ENCODE measurements at regions not wholly inside any gene's neighbourhood (a gene's known extent, or its start where the extent isn't known, plus 50 kb on each side); places are given as distances from the start of the nearest gene placed in this dataset.

DNA sequence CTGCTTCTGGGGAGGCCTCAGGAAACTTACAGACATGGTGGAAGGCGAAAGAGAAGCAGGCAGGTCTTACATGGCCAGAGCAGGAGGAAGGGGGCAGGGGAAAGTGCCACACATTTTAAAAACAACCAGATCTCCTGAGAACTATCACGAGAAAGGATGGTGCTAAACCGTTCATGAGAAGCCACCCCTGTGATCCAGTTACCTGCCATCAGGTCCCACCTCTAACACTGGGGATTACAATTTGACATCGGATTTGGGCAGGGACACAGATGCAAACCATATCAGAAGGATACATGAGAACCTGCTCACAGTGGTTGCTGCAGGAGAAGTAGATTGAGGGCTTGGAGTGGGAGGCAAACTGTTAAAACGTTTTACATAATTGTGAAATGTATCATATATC, 152.2 kb downstream of the ADAMTS15 start:
- no peak overlapping the region for H3K27ac ChIP-seq
- TF ChIP-seq ZFX (IDR thresholded peaks at IDR 0.05) (no peak), CTCF (conservative IDR thresholded peaks at IDR 0.05) (no peak)

GRCh38 chr11:130601141-130601540, 152.7 kb downstream of the ADAMTS15 start:
- TF ChIP-seq CTCF (conservative IDR thresholded peaks at IDR 0.05) (no peak), ZFX (IDR thresholded peaks at IDR 0.05) (no peak)
- H3K27ac ChIP-seq, result no peak overlapping the region

DNA sequence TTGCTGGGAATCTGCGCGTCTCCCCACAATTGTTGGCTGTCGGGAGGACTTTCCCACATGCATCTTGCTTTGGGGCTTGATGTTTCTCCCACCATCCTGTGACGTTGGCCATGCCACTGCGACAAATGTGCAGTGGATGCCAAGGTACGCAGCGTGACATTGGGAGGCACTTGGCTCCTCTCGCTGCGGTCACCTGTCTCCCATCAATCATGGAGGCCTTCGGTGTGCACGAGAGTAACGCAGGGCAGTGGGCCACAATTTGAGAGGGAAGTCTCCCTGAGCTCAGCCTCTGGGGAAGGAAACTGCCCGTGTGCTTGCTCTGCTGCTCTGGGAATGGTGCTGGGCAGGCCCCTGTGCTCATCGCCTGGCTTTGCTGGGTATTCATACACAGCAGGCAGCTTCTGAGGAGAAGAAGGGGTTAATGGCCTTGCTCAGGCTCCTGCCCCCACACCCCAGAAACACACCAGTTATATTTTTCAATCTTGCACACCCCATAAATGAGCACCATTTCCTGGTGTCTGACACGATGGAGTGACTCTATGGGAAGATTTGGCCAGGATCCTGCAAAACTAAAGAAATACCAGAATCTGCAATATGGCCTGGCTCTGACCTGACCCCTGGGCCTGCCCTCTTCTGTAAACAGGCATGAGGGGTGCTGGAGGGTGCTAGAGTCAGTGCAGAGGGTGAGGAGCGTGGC, 153.5 kb downstream of the ADAMTS15 start:
- H3K27ac ChIP-seq, result no peak overlapping the region
- TF ChIP-seq ZFX (IDR thresholded peaks at IDR 0.05), result no peak
- TF ChIP-seq CTCF (conservative IDR thresholded peaks at IDR 0.05), result no peak

DNA sequence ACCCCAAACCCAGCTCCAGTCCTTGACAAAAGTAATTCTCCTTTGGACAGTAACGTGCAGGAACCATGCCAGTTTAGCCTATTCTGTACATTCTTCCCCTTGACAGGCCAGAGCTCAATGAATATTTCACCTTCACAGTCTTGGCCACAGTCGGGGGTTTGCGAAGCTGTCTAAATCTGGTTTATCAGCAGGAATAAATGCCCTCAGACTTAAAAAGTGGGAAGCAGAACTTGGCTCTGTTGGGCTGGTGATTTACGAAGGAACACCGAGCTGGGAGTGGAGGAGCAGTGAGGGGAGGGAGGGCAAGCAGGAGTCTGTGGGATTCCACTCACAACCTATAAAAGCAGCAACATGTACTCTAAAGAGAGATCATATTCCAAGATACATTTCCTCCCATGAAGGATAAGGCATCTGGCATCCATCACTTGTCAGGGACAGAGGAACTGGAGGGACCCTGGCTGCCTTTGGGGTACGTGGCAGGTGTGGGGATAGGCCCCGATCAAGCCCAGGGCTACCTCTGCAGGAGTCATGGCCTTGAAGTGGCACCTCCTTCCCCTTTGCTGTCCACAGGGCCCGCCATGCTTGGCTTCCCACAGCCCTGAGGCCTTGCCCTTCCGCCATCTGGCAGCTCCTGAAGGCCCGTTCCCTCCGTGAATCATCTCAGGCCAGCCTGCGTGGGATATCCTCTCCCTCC, 154.3 kb downstream of the ADAMTS15 start:
- TF ChIP-seq ZFX (IDR thresholded peaks at IDR 0.05) (no peak), CTCF (conservative IDR thresholded peaks at IDR 0.05) (no peak)
- no peak overlapping the region for H3K27ac ChIP-seq

DNA sequence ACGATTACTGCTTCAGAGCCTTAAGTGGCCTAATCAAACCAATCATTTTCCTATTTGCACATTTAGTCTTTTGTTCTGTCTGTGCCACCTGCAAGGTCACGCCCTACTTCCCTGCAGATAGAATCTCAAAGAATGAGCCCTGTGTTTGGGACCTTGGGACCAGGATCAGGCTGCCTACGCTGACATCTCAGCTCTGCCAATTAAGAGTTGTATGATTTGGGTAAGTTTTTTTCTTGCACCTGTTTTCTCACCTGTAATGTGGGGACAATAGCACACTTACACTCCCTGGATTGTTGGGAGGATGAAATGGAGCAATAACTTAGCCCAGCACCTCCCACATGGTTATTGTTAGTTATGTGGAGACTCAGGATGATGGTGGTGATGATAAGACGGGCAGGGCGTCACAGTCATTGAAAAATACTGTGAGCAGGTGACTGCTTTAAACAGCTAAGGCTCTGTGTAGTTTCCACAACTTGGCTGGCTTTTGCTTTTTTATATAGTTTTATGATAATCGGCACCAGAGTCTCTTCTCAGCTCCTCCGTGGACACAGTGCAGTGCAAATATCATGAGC, 155.0 kb downstream of the ADAMTS15 start:
- no peak for TF ChIP-seq ZFX (IDR thresholded peaks at IDR 0.05)
- TF ChIP-seq CTCF (conservative IDR thresholded peaks at IDR 0.05), result no peak
- no peak overlapping the region for H3K27ac ChIP-seq

- TF ChIP-seq CTCF (conservative IDR thresholded peaks at IDR 0.05), result no peak
- H3K27ac ChIP-seq, result no peak overlapping the region
These were observed 156.2 kb downstream of the ADAMTS15 start for GRCh38 chr11:130604606-130605005.

DNA sequence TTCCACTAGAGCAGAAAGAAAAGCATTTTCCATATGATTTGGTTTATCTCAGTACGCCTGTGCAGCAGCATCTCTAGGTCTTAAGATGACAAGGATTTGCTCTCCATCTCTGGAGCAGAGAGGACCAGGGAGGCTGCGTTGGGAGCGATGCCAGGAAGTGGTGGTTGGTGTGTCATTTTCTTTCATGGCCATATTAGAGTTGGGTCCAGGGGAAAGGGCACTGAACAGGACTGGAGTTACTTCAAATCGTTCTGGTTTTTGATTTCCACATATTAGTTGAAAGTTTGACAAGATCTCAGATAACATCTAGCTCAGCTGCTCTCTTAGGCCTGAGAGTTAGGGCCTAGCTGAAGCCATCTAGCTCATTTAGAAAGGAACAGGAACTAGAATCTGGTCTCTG, 157.7 kb downstream of the ADAMTS15 start:
- no peak for TF ChIP-seq ZFX (IDR thresholded peaks at IDR 0.05)
- TF ChIP-seq CTCF (conservative IDR thresholded peaks at IDR 0.05), result no peak
- H3K27ac ChIP-seq, result no peak overlapping the region

All from C4-2B (cell line).